SU-DHL-6 (cell line): ENCODE measurements at regions not wholly inside any gene's neighbourhood (a gene's known extent, or its start where the extent isn't known, plus 50 kb on each side); places are given as distances from the start of the nearest gene placed in this dataset.

Experiments
- H2AFZ ChIP-seq: fragments of 200-600 bp; sonication (generic); 2 replicates; pipeline ENCODE4 v1.6.1; 2014; ENCODE audit warnings: low read depth, mild to moderate bottlenecking, moderate library complexity, mixed read lengths, antibody characterized with exemption, low read length; ENCODE audit not compliant: severe bottlenecking
- H3F3A ChIP-seq: fragments of 200-600 bp; shearing (Covaris generic); 2 replicates; pipeline ENCODE4 v1.6.0; 2016; ENCODE audit warnings: antibody characterized with exemption, mild to moderate bottlenecking; ENCODE audit not compliant: insufficient read depth
- H3K27ac ChIP-seq: fragments of 200-600 bp; sonication (generic); 2 replicates; pipeline ENCODE4 v1.5.1; 2016; ENCODE audit warnings: low read depth, mild to moderate bottlenecking, low read length, moderate library complexity, mixed read lengths
- H3K27me3 ChIP-seq: fragments of 200-600 bp; sonication (generic), shearing (Covaris generic); 2 replicates; pipeline ENCODE4 v1.6.0; 2014; ENCODE audit warnings: mild to moderate bottlenecking, low read length
- H3K36me3 ChIP-seq: fragments of 200-600 bp; sonication (generic); 2 replicates; pipeline ENCODE4 v1.6.1; 2014; ENCODE audit warnings: mild to moderate bottlenecking, low read length, mixed read lengths
- H3K4me2 ChIP-seq: fragments of 300-600, 200-600 bp; shearing (Covaris generic), sonication (generic); 2 replicates; pipeline ENCODE4 v1.6.0; 2014; ENCODE audit warnings: low read length, low read depth, mild to moderate bottlenecking; ENCODE audit not compliant: poor library complexity, severe bottlenecking
- H3K4me3 ChIP-seq: fragments of 200-600 bp; sonication (generic); 2 replicates; pipeline ENCODE4 v1.5.1; 2014; ENCODE audit warnings: antibody characterized with exemption, low read length, mild to moderate bottlenecking, mixed read lengths; ENCODE audit not compliant: insufficient read depth, poor library complexity, severe bottlenecking
- H3K79me2 ChIP-seq: fragments of 200-600 bp; sonication (generic); 2 replicates; pipeline ENCODE4 v1.6.1; 2014; ENCODE audit warnings: mild to moderate bottlenecking, low read length, moderate library complexity; ENCODE audit not compliant: insufficient read depth
- H3K9ac ChIP-seq: fragments of 200-600 bp; sonication (generic); 2 replicates; pipeline ENCODE4 v1.7.0; 2014; ENCODE audit warnings: mild to moderate bottlenecking, low read length
- H3K9me2 ChIP-seq: fragments of 200-600 bp; sonication (generic); replicated peaks from 2 replicates; pipeline ENCODE4 v1.6.1; 2014; ENCODE audit warnings: low read length; ENCODE audit not compliant: insufficient read depth
- H3K9me3 ChIP-seq: fragments of 200-600 bp; sonication (generic); 2 replicates; pipeline ENCODE4 v1.6.1; 2014; ENCODE audit warnings: low read length, mixed read lengths; ENCODE audit not compliant: insufficient read depth
- H4K20me1 ChIP-seq: fragments of 200-600 bp; sonication (generic); 2 replicates; pipeline ENCODE4 v1.6.1; 2014; ENCODE audit warnings: low read depth, mild to moderate bottlenecking, antibody characterized with exemption, low read length, moderate library complexity, mixed read lengths
- CTCF ChIP-seq: fragments of 200-600 bp; sonication (generic); IDR thresholded peaks from one replicate; pipeline ENCODE4 v1.5.1; 2017; ENCODE audit warnings: antibody characterized with exemption, mild to moderate bottlenecking, low read length, moderate library complexity; ENCODE audit not compliant: insufficient read depth, poor library complexity, severe bottlenecking
- EZH2phosphoT487 ChIP-seq: fragments of 200-600 bp; sonication (generic), shearing (Covaris generic); conservative IDR thresholded peaks from 2 replicates; pipeline ENCODE4 v1.6.1; 2018; ENCODE audit warnings: mild to moderate bottlenecking, antibody characterized with exemption, low read length, moderate library complexity, mixed read lengths

DNA sequence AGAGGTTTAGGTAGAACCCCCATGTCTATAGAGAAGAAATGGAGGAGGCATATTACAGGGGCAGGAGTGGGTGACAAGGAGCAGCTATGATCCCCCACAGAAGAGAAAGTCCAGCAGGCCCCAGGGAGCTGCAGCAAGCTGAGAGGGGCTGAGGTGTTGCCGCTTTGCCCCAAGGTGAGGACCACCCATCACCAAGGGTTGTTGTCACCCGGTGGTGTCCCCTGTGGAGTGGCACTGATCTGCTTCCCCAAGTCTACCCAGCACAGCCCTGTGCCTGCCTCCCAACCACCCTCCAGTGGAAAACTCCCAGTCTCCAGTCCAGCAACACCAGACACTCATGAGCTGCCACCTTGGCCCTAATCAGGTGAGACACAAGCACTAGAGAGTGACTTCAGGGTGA, 149.3 kb upstream of the NOCT start:
- no peak overlapping the region for H3K9ac ChIP-seq

DNA sequence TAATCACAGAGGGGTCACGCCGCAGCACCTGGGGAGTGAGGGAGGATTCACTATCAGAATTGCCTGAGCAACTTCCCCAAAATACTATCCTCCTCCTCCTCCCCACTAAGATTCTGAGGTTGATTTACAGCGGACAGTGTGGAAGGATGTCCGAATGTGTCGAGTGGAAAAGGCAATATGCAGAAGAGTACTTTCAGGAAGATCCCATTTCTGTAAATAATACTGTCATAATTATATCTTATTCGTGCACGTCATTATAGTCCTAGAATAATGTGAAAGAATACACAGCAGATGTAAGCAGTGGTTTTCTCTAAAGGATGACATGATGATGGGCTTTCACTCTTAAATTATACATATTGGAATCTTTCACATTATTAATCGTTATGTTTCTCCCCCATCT, 149.8 kb upstream of the NOCT start:
- H3K9me3 ChIP-seq, result no peaks in the 10 kb centered on the region
- H4K20me1 ChIP-seq, result no peaks in the 10 kb centered on the region
- H3K27me3 ChIP-seq, result no peaks in the 10 kb centered on the region
- H3K27ac ChIP-seq, result no peak overlapping the region
- TF ChIP-seq EZH2phosphoT487 (no peak), CTCF (no peak)
- H3K9me2 ChIP-seq, result no peaks in the 10 kb centered on the region
- H3K4me3 ChIP-seq, result no peak overlapping the region
- H3F3A ChIP-seq, result no peaks in the 10 kb centered on the region
- no peaks in the 10 kb centered on the region for H3K79me2 ChIP-seq
- no peaks in the 10 kb centered on the region for H3K36me3 ChIP-seq
- H3K4me2 ChIP-seq, result no peak overlapping the region
- H2AFZ ChIP-seq, result no peak overlapping the region
- no peak overlapping the region for H3K9ac ChIP-seq

More for the DNA sequence above, 149.3 kb upstream of the NOCT start:
- Histone ChIP-seq H3K36me3 (no peaks in the 10 kb centered on the region), H3K27me3 (no peaks in the 10 kb centered on the region), H3F3A (no peaks in the 10 kb centered on the region), H3K9me3 (no peaks in the 10 kb centered on the region), H4K20me1 (no peaks in the 10 kb centered on the region), H3K27ac (no peak overlapping the region), H3K4me3 (no peak overlapping the region), H3K9me2 (no peaks in the 10 kb centered on the region), H3K79me2 (no peaks in the 10 kb centered on the region), H3K4me2 (no peak overlapping the region), H2AFZ (no peak overlapping the region)
- TF ChIP-seq EZH2phosphoT487 (no peak), CTCF (no peak)

- no peak overlapping the region for H3K27ac ChIP-seq
- H2AFZ ChIP-seq, result no peak overlapping the region
Measured at GRCh38 chr4:138864961-138865720, 150.4 kb upstream of the NOCT start.

More at GRCh38 chr4:138864961-138865720, 150.4 kb upstream of the NOCT start:
- Histone ChIP-seq H3K9me2 (no peaks in the 10 kb centered on the region), H3K9me3 (no peaks in the 10 kb centered on the region), H3K4me3 (no peak overlapping the region), H3F3A (no peaks in the 10 kb centered on the region), H4K20me1 (no peaks in the 10 kb centered on the region), H3K9ac (no peak overlapping the region), H3K27me3 (no peaks in the 10 kb centered on the region), H3K36me3 (no peaks in the 10 kb centered on the region), H3K79me2 (no peaks in the 10 kb centered on the region), H3K4me2 (no peak overlapping the region)
- TF ChIP-seq EZH2phosphoT487, result no peak
- TF ChIP-seq CTCF, result no peak
